Trophoblast cell (in vitro differentiated cells and primary cell): ENCODE measurements at regions not wholly inside any gene's neighbourhood (a gene's known extent, or its start where the extent isn't known, plus 50 kb on each side); places are given as distances from the start of the nearest gene placed in this dataset.

ENCODE experiments used
- DNase-seq, 2 donors: peaks; one replicate each; pipeline ENCODE4 v3.0.0-alpha.2; 2016
- H2AFZ ChIP-seq: 2 replicates; pipeline ENCODE4 v1.6.1; 2013; ENCODE audit warnings: low read length, moderate library complexity, mild to moderate bottlenecking; ENCODE audit not compliant: insufficient read depth, poor library complexity
- H2AK5ac ChIP-seq: 2 replicates; pipeline ENCODE4 v1.6.1; 2013; ENCODE audit warnings: mild to moderate bottlenecking, low read length
- H2BK120ac ChIP-seq: 2 replicates; pipeline ENCODE4 v1.6.1; 2013; ENCODE audit warnings: low read length, mild to moderate bottlenecking, moderate library complexity; ENCODE audit not compliant: insufficient read depth, poor library complexity
- H2BK12ac ChIP-seq: 2 replicates; pipeline ENCODE4 v1.6.1; 2013; ENCODE audit warnings: mild to moderate bottlenecking, low read length, moderate library complexity
- H2BK5ac ChIP-seq: 2 replicates; pipeline ENCODE4 v1.6.1; 2013; ENCODE audit warnings: low read length, low read depth, moderate library complexity, mild to moderate bottlenecking; ENCODE audit not compliant: poor library complexity
- H3K14ac ChIP-seq: 2 replicates; pipeline ENCODE4 v1.6.1; 2013; ENCODE audit warnings: mild to moderate bottlenecking, low read length
- H3K18ac ChIP-seq: 2 replicates; pipeline ENCODE4 v1.6.1; 2013; ENCODE audit warnings: mild to moderate bottlenecking, low read length
- H3K23ac ChIP-seq: 2 replicates; pipeline ENCODE4 v1.6.1; 2013; ENCODE audit warnings: low read length
- H3K27ac ChIP-seq: 2 replicates; pipeline ENCODE4 v1.5.1; 2013; ENCODE audit warnings: low read depth, mild to moderate bottlenecking, inconsistent platforms, low read length, moderate library complexity
- H3K27me3 ChIP-seq: 2 replicates; pipeline ENCODE4 v1.6.1; 2013; ENCODE audit warnings: inconsistent platforms, mild to moderate bottlenecking, low read length, moderate library complexity; ENCODE audit not compliant: insufficient read depth
- H3K36me3 ChIP-seq, 2 experiments: 1 replicate in 1 of 2; 2 replicates in 1 of 2; pipeline ENCODE4 v1.6.1; 2013; ENCODE audit warnings: low read length in 2 of 2, mild to moderate bottlenecking in 2 of 2, moderate library complexity in 1 of 2; ENCODE audit not compliant: insufficient read depth in 2 of 2, control insufficient read depth in 1 of 2
- H3K4ac ChIP-seq: 2 replicates; pipeline ENCODE4 v1.6.1; 2013; ENCODE audit warnings: low read depth, mild to moderate bottlenecking, low read length, moderate library complexity
- H3K4me1 ChIP-seq, 2 experiments: 1 replicate in 1 of 2; 2 replicates in 1 of 2; pipeline ENCODE4 v1.6.1; 2013; ENCODE audit warnings: low read length in 2 of 2, mild to moderate bottlenecking in 2 of 2, moderate library complexity in 1 of 2; ENCODE audit not compliant: insufficient read depth in 2 of 2, control insufficient read depth in 1 of 2
- H3K4me2 ChIP-seq: 2 replicates; pipeline ENCODE4 v1.6.1; 2013; ENCODE audit warnings: inconsistent platforms, mild to moderate bottlenecking, low read length, moderate library complexity
- H3K4me3 ChIP-seq: 2 replicates; pipeline ENCODE4 v1.5.1; 2013; ENCODE audit warnings: mild to moderate bottlenecking, low read depth, low read length, inconsistent platforms
- H3K79me1 ChIP-seq: one replicate; pipeline ENCODE4 v1.6.1; 2013; ENCODE audit warnings: low read length
- H3K79me2 ChIP-seq: 2 replicates; pipeline ENCODE4 v1.6.1; 2013; ENCODE audit warnings: low read length, mild to moderate bottlenecking; ENCODE audit not compliant: control insufficient read depth, insufficient read depth, poor library complexity
- H3K9ac ChIP-seq: 2 replicates; pipeline ENCODE4 v1.6.1; 2013; ENCODE audit warnings: mild to moderate bottlenecking, low read length
- H3K9me3 ChIP-seq: 2 replicates; pipeline ENCODE4 v1.6.1; 2013; ENCODE audit warnings: low read depth, mild to moderate bottlenecking, control low read depth, inconsistent platforms, low read length; ENCODE audit not compliant: insufficient read depth
- H4K12ac ChIP-seq: 2 replicates; pipeline ENCODE4 v1.6.1; 2013; ENCODE audit warnings: low read depth, mild to moderate bottlenecking, low read length, moderate library complexity
- H4K8ac ChIP-seq: 2 replicates; pipeline ENCODE4 v1.6.1; 2013; ENCODE audit warnings: low read depth, mild to moderate bottlenecking, low read length, moderate library complexity
- H4K91ac ChIP-seq: one replicate; pipeline ENCODE4 v1.6.1; 2013; ENCODE audit warnings: low read depth, mild to moderate bottlenecking, low read length, moderate library complexity
- WGBS: extraction: QIAGEN DNeasy Blood & Tissue Kit; methylation state at CpG from one replicate; pipeline ENCODE4 v1.1.7; 2013; ENCODE audit warnings: missing lambda C conversion rate; ENCODE audit not compliant: insufficient read length, insufficient coverage; ENCODE audit errors: extremely low coverage; 5-methylcytosine and 5-hydroxymethylcytosine counted together

GRCh38 chr18:76627444-76627843 is 132.4 kb upstream of the ZNF516 start:
- Histone ChIP-seq H2BK120ac (no peak overlapping the region), H3K9me3 (no peaks in the 10 kb centered on the region), H3K4me3 (no peak overlapping the region), H2BK5ac (no peak overlapping the region), H4K8ac (no peak overlapping the region), H3K36me3 (no peaks in the 10 kb centered on the region), H3K4me2 (no peak overlapping the region), H2AFZ (no peak overlapping the region), H3K27me3 (no peaks in the 10 kb centered on the region), H3K4me1 (no peaks in the 10 kb centered on the region), H2BK12ac (no peak overlapping the region), H3K4ac (no peak overlapping the region), H4K12ac (no peak overlapping the region), H3K27ac (no peak overlapping the region), H3K18ac (no peak overlapping the region), H3K23ac (no peak overlapping the region), H4K91ac (no peak overlapping the region), H3K79me1 (no peaks in the 10 kb centered on the region), H2AK5ac (no peak overlapping the region), H3K14ac (no peak overlapping the region), H3K79me2 (no peaks in the 10 kb centered on the region), H3K9ac (no peak overlapping the region)
- WGBS, result no CpG with 5 or more reads among the region's 1 CpG
- DNase-seq, result no peak

- Histone ChIP-seq H3K14ac (no peak overlapping the region), H2AK5ac (no peak overlapping the region), H2BK120ac (no peak overlapping the region), H3K79me2 (no peaks in the 10 kb centered on the region), H3K4ac (no peak overlapping the region), H3K27ac (no peak overlapping the region), H4K8ac (no peak overlapping the region), H3K9me3 (no peaks in the 10 kb centered on the region), H3K36me3 (no peaks in the 10 kb centered on the region), H3K4me3 (no peak overlapping the region), H3K18ac (no peak overlapping the region), H3K79me1 (no peaks in the 10 kb centered on the region), H4K12ac (no peak overlapping the region), H3K9ac (no peak overlapping the region), H3K4me1 (no peaks in the 10 kb centered on the region), H3K4me2 (no peak overlapping the region), H4K91ac (no peak overlapping the region), H2BK5ac (no peak overlapping the region), H3K23ac (no peak overlapping the region), H2AFZ (no peak overlapping the region), H2BK12ac (no peak overlapping the region), H3K27me3 (no peaks in the 10 kb centered on the region)
- no peak for DNase-seq
Measured at GRCh38 chr18:76626991-76627390, 131.9 kb upstream of the ZNF516 start.

- no peak overlapping the region for H3K9ac ChIP-seq
- H4K12ac ChIP-seq, result no peak overlapping the region
- no peak overlapping the region for H3K4me2 ChIP-seq
- peaks cover 1% of the 10 kb centered on the region for H3K79me2 ChIP-seq
- no peaks in the 10 kb centered on the region for H3K27me3 ChIP-seq
- no CpG with 5 or more reads among the region's 8 CpGs for WGBS
- H3K79me1 ChIP-seq, result peaks cover 6% of the 10 kb centered on the region
- no peak overlapping the region for H3K14ac ChIP-seq
- H3K9me3 ChIP-seq, result no peaks in the 10 kb centered on the region
- no peak overlapping the region for H3K23ac ChIP-seq
- H3K18ac ChIP-seq, result no peak overlapping the region
- no peak overlapping the region for H4K91ac ChIP-seq
- no peak overlapping the region for H2BK120ac ChIP-seq
- no peak overlapping the region for H2AFZ ChIP-seq
- no peak overlapping the region for H2BK5ac ChIP-seq
- H2AK5ac ChIP-seq, result no peak overlapping the region
- H2BK12ac ChIP-seq, result no peak overlapping the region
- no peaks in the 10 kb centered on the region for H3K36me3 ChIP-seq
- no peak for DNase-seq
- no peak overlapping the region for H3K4me3 ChIP-seq
- no peak overlapping the region for H3K4ac ChIP-seq
- H3K4me1 ChIP-seq, result peaks cover 5 to 12% of the 10 kb centered on the region in 2 experiments
- no peak overlapping the region for H4K8ac ChIP-seq
- H3K27ac ChIP-seq, result no peak overlapping the region
Measured at GRCh38 chr18:76622651-76623050, 127.6 kb upstream of the ZNF516 start.

- H3K18ac ChIP-seq, result no peak overlapping the region
- H2AFZ ChIP-seq, result no peak overlapping the region
- H3K4me1 ChIP-seq, result peaks cover 5 to 12% of the 10 kb centered on the region in 2 experiments
- H2BK5ac ChIP-seq, result no peak overlapping the region
- H3K27me3 ChIP-seq, result no peaks in the 10 kb centered on the region
- H3K14ac ChIP-seq, result no peak overlapping the region
- H4K8ac ChIP-seq, result no peak overlapping the region
- H2BK120ac ChIP-seq, result no peak overlapping the region
- WGBS, result no CpG with 5 or more reads among the region's 12 CpGs
- H3K4me2 ChIP-seq, result no peak overlapping the region
- no peak overlapping the region for H3K4ac ChIP-seq
- H3K23ac ChIP-seq, result no peak overlapping the region
- no peak overlapping the region for H3K27ac ChIP-seq
- no peaks in the 10 kb centered on the region for H3K36me3 ChIP-seq
- H3K4me3 ChIP-seq, result no peak overlapping the region
- H3K79me1 ChIP-seq, result peaks cover 6% of the 10 kb centered on the region
- H3K79me2 ChIP-seq, result peaks cover 1% of the 10 kb centered on the region
- DNase-seq, result no peak
- H4K12ac ChIP-seq, result no peak overlapping the region
- H3K9me3 ChIP-seq, result no peaks in the 10 kb centered on the region
- no peak overlapping the region for H2AK5ac ChIP-seq
- no peak overlapping the region for H4K91ac ChIP-seq
- H2BK12ac ChIP-seq, result no peak overlapping the region
- H3K9ac ChIP-seq, result no peak overlapping the region
Measured at GRCh38 chr18:76621782-76622495, 126.9 kb upstream of the ZNF516 start.
